ENCODE measurements at regions not wholly inside any gene's neighbourhood (a gene's known extent, or its start where the extent isn't known, plus 50 kb on each side); places are given as distances from the start of the nearest gene placed in this dataset.
"Not testable (repeated sequence)": the region's sequence is repeated elsewhere in the genome, so short reads cannot be mapped to it uniquely, and the experiment has no call there.

- no peak for DNase-seq (ENCODE audit: low read depth)
Measured at GRCh38 chr11:112650527-112650926, 310.7 kb upstream of the NCAM1 start.

DNA sequence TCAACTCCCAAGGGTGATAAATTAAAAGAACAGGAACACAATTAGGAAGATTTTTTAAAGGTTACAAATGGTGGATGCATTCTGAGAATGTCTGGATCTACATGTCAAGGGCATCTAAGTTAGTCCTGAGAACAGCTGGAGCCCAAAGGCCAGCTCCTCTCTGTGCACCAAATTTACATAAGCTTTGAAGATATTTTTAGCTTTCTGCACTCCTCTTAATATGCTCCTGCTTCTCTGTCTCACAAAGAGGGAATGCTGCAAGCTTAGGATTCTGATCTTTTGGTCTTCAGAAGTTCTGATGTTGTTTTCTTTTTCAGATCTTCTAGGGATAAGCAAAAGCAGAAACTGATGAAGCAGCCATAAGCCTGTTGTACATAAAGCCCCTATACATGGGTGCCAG, 309.8 kb upstream of the NCAM1 start:
- DNase-seq (ENCODE audit: low read depth) = no peak

DNA sequence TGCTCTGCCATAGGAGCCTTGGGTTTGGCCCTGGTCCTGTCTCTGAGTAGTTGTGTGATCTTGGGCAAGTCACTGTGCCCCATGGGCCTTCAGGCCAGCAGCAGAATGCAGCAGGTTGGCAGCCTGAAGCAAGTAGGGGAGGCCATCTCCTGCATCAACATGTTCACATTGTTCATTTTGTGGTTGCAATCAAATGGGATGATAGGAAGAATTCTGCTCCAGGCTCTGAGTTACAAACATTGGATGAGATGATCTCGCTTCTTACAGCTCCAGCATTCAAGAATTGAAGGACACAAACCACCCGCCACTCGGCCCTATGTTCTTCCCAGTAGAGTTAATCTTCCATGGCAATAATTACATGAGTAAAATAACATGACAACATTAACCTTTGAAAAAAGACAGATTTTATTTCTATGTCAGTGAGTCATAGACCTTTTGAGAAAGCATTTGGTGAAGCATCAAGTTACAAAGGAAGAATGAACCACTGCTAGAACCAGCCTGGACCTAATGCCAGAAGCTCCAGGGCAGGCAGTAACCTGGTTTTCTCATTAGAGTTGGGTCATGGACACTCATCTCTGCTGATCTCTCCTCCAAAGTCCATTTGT, 308.3 kb upstream of the NCAM1 start:
- DNase-seq (ENCODE audit: low read depth) = no peak

DNA sequence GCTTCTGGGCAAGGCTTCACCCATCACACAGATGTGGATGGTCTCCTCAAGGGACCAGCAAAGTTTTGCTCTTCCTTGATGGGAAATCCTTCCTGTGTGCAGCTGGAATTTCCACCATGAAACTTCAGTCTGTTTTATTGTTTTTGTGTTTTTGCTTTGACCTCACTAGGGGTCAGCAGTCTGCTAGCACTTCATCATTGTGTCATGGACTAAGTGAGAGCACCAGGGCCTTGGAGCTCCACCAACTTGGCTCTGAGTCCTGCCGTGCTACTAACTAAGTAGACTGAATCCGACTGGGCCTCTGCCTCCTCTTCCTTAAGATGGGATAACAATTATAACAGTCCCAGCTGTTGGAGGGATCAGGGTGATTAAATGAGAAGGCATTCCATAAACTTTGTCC, 305.8 kb upstream of the NCAM1 start:
- no peak for DNase-seq (ENCODE audit: low read depth)

GRCh38 chr11:112656772-112657428, 304.3 kb upstream of the NCAM1 start:
- no peak for DNase-seq (ENCODE audit: low read depth)

DNA sequence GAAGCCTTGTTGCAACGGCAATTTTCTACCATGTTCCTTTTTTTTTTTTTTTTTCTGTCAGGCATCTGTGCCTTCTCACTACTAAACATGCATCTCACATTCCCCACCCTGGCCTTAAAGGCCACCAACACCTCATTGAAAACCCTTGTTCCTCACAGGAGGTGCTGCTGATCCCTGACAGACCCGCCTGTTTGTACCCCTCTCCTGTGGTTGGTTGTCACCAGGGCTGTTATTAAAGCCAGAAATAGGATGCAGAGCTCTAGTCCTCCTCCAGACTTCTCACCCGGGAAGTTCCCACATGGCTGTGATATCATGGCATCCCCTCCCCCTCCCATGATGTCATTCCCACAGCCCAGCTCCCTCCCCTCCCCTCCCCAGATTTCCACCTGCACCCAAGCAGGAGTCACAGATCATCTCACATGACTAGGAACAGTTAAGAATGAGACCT, 302.8 kb upstream of the NCAM1 start:
- no peak for DNase-seq (ENCODE audit: low read depth)

DNA sequence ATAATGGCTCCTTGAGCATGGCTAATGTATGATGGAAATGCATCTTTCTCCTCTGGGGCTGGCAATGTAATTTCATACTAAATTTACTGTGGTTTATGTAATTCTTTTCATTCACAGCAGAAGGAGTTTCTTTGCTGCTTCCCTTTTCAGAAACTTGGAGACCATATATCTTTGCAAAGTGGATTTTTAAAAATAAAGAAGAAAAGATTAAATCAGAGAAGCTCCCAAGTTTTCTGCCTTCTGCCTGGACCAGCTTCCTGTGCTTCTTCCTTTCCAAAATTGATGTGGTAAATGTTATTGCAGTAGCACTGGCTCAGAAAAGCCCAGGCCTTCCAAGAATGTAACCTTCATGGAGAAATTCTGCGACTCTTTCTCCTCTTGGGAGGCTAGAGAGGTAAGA, 300.1 kb upstream of the NCAM1 start:
- no peak for DNase-seq (ENCODE audit: low read depth)

DNA sequence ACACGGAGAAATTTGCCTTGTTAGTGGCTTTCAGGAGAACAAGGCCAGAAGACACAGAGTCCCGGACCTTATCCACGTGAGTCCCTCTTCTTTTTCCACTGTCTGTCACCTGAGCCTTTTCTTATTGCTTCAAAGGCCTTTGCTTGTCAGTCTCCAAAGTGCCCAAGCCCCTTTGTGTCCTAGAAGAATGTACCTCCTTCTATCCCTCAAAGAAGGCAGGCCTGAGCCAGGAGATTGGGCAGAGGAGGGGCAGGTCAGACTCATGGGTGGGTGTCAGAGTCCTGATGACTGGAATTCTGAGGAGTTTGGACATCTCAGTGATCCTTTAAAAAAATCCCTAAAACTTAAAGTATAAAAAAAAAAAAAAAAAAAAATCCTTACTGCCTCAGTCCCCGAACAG, 299.6 kb upstream of the NCAM1 start:
- DNase-seq (ENCODE audit: low read depth) = no peak

DNA sequence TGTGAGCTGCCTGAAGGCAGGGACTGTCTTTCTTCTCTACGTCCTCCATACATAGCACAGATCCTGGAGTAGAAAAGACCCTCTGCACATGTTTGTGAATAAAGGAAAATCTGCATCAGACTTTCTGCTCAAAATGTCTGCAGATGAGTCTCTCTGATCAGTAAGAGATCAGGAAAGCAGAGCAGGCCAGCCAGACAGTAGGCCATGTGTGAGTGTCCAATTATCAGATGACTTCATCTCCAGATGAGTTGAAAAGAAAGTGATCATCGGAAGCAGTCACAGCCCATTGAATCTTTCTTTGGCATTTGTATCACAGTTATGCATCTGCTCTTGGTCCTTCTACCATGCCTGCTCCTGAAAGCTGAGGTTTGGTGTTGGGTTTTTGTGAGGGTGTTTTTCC, 298.7 kb upstream of the NCAM1 start:
- DNase-seq (ENCODE audit: low read depth) = no peak

- DNase-seq (ENCODE audit: low read depth) = no peak
Measured at GRCh38 chr11:112663947-112664634, 297.1 kb upstream of the NCAM1 start.

GRCh38 chr11:112665291-112665690, 295.9 kb upstream of the NCAM1 start:
- DNase-seq (ENCODE audit: low read depth) = no peak

- DNase-seq (ENCODE audit: low read depth) = no peak
Measured at GRCh38 chr11:112666253-112666652, 295.0 kb upstream of the NCAM1 start.

- no peak for DNase-seq (ENCODE audit: low read depth)
Measured at GRCh38 chr11:112670806-112671570, 290.2 kb upstream of the NCAM1 start.

DNA sequence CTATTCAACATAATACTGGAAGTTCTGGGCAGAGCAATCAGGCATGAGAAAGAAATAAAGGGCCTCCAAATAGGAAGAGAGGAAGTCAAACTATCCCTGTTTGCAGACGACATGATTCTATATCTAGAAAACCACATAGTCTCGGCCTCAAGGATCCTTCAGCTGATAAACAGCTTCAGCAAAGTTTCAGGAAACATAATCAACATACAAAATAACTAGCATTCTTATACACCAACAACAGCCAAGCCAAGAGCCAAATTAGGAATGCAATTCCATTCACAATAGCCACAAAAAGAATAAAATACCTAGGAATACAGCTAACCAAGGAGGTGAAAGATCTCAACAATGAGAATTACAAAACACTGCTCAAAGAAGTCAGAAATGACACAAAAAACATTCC, 287.8 kb upstream of the NCAM1 start:
- DNase-seq (ENCODE audit: low read depth) = not testable (repeated sequence)

- no peak for DNase-seq (ENCODE audit: low read depth)
Measured at GRCh38 chr11:112685111-112685510, 276.1 kb upstream of the NCAM1 start.

DNA sequence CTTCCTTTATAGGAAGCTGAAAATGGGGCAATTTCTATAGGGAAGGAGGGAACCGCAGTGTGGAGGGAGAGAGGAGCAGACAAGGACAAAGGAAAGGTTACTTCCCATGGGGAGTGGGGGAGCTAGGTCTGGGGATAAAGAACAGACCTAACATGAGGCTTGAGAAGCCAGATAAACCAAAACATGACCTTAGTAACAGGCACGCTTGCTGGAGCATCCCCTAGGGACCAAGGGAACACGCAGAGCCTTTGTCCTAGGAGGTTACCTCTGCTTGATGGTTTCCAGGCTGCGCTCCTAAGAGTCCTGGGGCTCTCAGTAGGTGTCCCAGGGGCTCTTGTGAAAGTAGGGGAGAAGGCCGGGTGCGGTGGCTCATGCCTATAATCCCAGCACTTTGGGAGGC, 271.4 kb upstream of the NCAM1 start:
- no peak for DNase-seq (ENCODE audit: low read depth)

DNA sequence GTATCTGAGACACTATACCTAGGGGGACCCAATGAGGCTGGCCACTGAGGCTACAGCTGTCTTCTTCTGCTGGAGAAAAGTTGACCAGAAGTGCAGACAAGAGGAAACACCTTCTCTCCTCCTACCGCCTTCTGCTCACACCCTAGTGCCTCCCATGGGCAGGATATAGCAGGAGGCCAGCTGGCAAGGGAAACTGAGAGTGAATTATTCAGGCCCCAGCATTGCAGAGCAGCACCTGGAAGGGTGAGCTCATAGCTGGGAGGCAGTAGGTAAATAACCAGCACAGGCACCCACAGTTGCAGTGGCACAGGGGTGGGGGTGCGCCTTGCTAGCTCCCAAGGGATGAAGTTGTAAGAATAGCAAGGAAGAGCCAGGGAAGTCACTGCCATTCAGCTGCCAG, 267.4 kb upstream of the NCAM1 start:
- DNase-seq (ENCODE audit: low read depth) = no peak

GRCh38 chr11:112694245-112694644, 267.0 kb upstream of the NCAM1 start:
- DNase-seq (ENCODE audit: low read depth) = no peak

- no peak for DNase-seq (ENCODE audit: low read depth)
Measured at GRCh38 chr11:112694813-112695212, 266.4 kb upstream of the NCAM1 start.

DNA sequence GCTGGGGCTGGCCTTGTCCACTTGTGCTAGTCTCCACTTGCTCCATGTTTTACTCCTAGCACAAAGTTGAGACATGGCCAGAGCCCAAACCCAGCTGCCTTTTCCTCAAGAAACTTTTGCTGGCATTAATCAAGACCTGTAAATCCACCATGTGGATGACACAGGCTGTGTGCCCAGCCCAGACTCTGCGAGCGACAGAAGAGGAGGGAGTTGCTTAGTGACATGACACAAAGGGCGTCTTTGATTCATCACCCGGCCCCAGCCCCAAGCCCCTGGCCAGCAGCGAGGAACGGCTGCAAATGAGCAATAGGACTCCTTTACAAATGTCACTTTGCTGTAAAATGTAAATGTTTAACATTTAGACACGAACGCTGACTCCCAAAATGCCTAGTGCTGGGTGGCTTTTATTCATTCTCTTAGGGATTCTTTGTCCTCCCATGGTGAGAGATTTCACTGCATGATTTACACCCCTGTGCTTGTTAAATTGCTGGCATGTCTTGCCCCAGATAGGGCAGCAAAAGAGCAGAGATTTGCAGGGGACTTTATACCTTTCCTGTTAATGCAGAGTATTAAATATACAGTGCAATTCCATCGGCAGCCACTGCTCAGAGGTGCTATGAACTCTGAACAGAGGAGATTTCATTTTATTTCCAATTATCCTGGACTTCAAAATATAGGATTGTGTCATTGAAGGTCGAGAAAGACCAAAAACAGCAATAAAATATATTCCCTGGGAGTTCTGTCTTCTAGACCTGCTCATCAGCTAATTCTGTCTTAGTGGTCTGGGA, 263.6 kb upstream of the NCAM1 start:
- no peak for DNase-seq (ENCODE audit: low read depth)

GRCh38 chr11:112705148-112705547, 256.1 kb upstream of the NCAM1 start:
- DNase-seq (ENCODE audit: low read depth) = no peak

- DNase-seq (ENCODE audit: low read depth) = no peak
Measured at GRCh38 chr11:112706863-112707262, 254.4 kb upstream of the NCAM1 start.

All from stimulated activated CD8-positive, alpha-beta memory T cell treated with anti-CD3 and anti-CD28 coated beads, Interleukin-15, amount 100 ng/mL, for 24 hours (primary cell).